HEK293 (cell line): ENCODE measurements at regions not wholly inside any gene's neighbourhood (a gene's known extent, or its start where the extent isn't known, plus 50 kb on each side); places are given as distances from the start of the nearest gene placed in this dataset.

Experiments used
- CTCF ChIA-PET: fragments of 350-600 bp; formaldehyde crosslinking; extraction: SDS; loops from one replicate; lab custom pipeline; 2021; ENCODE audit warnings: antibody characterized with exemption; lab: Yijun Ruan, JAX
- POLR2A ChIA-PET: fragments of 300-600 bp; formaldehyde crosslinking; extraction: SDS; loops from one replicate; lab custom pipeline; 2020; ENCODE audit warnings: antibody characterized with exemption, inconsistent platforms; lab: Yijun Ruan, JAX
- H3K27ac ChIP-seq: fragments of 200-500 bp; sonication (Bioruptor generic); 2 replicates; pipeline ENCODE4 v1.5.1; 2014; ENCODE audit warnings: low read depth, low read length, control low read depth, inconsistent platforms; ENCODE audit errors: extremely low read depth
- H3K36me3 ChIP-seq, 2 experiments: fragments of 200-500 bp in 1 of 2; sonication (Bioruptor generic) in 1 of 2; 1 replicate in 1 of 2; 2 replicates in 1 of 2; pipeline ENCODE4 v1.5.1; 2014 to 2017; ENCODE audit warnings: inconsistent platforms in 2 of 2, low read length in 2 of 2; ENCODE audit not compliant: control insufficient read depth in 2 of 2, insufficient read depth in 1 of 2
- H3K4me1 ChIP-seq: fragments of 200-500 bp; sonication (Bioruptor generic); 2 replicates; pipeline ENCODE4 v1.5.1; 2014; ENCODE audit warnings: mild to moderate bottlenecking, low read length, inconsistent platforms; ENCODE audit not compliant: control insufficient read depth, insufficient read depth
- H3K4me3 ChIP-seq: 2 replicates; pipeline ENCODE4 v1.5.1; 2011; ENCODE audit warnings: low read depth, mild to moderate bottlenecking, control low read depth, low read length, moderate library complexity
- H3K9me3 ChIP-seq: fragments of 200-500 bp; sonication (Bioruptor generic); 2 replicates; pipeline ENCODE4 v1.5.1; 2014; ENCODE audit warnings: low read depth, low read length, inconsistent platforms; ENCODE audit not compliant: control insufficient read depth, insufficient read depth
- EGR2 ChIP-seq: fragments of 450-650 bp; formaldehyde crosslinking; IDR thresholded peaks from 2 replicates; pipeline ENCODE4 v1.5.1; 2016; ENCODE audit warnings: low read depth, missing biosample characterization, missing genetic modification characterization
- REST ChIP-seq: fragments of 450-650 bp; formaldehyde crosslinking; IDR thresholded peaks from 2 replicates; pipeline ENCODE4 v1.5.1; 2016; ENCODE audit warnings: missing biosample characterization, missing genetic modification characterization
- SCRT1 ChIP-seq: fragments of 450-650 bp; formaldehyde crosslinking; IDR thresholded peaks from 2 replicates; pipeline ENCODE4 v1.5.1; 2016; ENCODE audit warnings: missing biosample characterization, missing genetic modification characterization, borderline replicate concordance
- ZBTB49 ChIP-seq: fragments of 450-650 bp; formaldehyde crosslinking; IDR thresholded peaks from 2 replicates; pipeline ENCODE4 v1.5.1; 2016; ENCODE audit warnings: missing biosample characterization, missing genetic modification characterization, low read depth
- ZFP41 ChIP-seq: fragments of 450-650 bp; formaldehyde crosslinking; IDR thresholded peaks from 2 replicates; pipeline ENCODE4 v1.5.1; 2016; ENCODE audit warnings: missing biosample characterization, missing genetic modification characterization, borderline replicate concordance
- ZNF10 ChIP-seq: fragments of 450-650 bp; formaldehyde crosslinking; IDR thresholded peaks from 2 replicates; pipeline ENCODE4 v1.5.1; 2017; ENCODE audit warnings: missing biosample characterization, missing genetic modification characterization
- ZNF157 ChIP-seq: fragments of 450-650 bp; formaldehyde crosslinking; IDR thresholded peaks from 2 replicates; pipeline ENCODE4 v1.5.1; 2016; ENCODE audit warnings: missing biosample characterization, missing genetic modification characterization
- ZNF280D ChIP-seq: fragments of 450-650 bp; formaldehyde crosslinking; IDR thresholded peaks from 2 replicates; pipeline ENCODE4 v1.5.1; 2016; ENCODE audit warnings: missing biosample characterization, missing genetic modification characterization
- ZNF324 ChIP-seq: fragments of 450-650 bp; formaldehyde crosslinking; IDR thresholded peaks from 2 replicates; pipeline ENCODE4 v1.5.1; 2016; ENCODE audit warnings: missing biosample characterization, missing genetic modification characterization
- ZNF449 ChIP-seq: fragments of 450-650 bp; formaldehyde crosslinking; IDR thresholded peaks from 2 replicates; pipeline ENCODE4 v1.5.1; 2017; ENCODE audit warnings: missing biosample characterization, mild to moderate bottlenecking, missing genetic modification characterization, moderate library complexity
- ZNF555 ChIP-seq: fragments of 450-650 bp; formaldehyde crosslinking; conservative IDR thresholded peaks from 2 replicates; pipeline ENCODE4 v1.5.1; 2017; ENCODE audit warnings: missing biosample characterization, mild to moderate bottlenecking, missing genetic modification characterization, inconsistent platforms
- ZNF664 ChIP-seq: fragments of 450-650 bp; formaldehyde crosslinking; IDR thresholded peaks from 2 replicates; pipeline ENCODE4 v1.5.1; 2016; ENCODE audit warnings: missing biosample characterization, missing genetic modification characterization
- ZNF76 ChIP-seq: fragments of 450-650 bp; formaldehyde crosslinking; IDR thresholded peaks from 2 replicates; pipeline ENCODE4; 2016; ENCODE audit warnings: low read depth, missing biosample characterization, missing genetic modification characterization, borderline replicate concordance
- ZNF777 ChIP-seq: fragments of 450-650 bp; formaldehyde crosslinking; IDR thresholded peaks from 2 replicates; pipeline ENCODE4 v1.5.1; 2017; ENCODE audit warnings: missing biosample characterization, missing genetic modification characterization, borderline replicate concordance
- ZNF791 ChIP-seq: fragments of 450-650 bp; formaldehyde crosslinking; IDR thresholded peaks from 2 replicates; pipeline ENCODE4 v1.5.1; 2016; ENCODE audit warnings: missing biosample characterization, missing genetic modification characterization
- ZSCAN30 ChIP-seq: fragments of 450-650 bp; IDR thresholded peaks from 2 replicates; pipeline ENCODE4 v1.5.1; 2018; ENCODE audit warnings: missing biosample characterization, mild to moderate bottlenecking, missing genetic modification characterization, moderate library complexity
- ZSCAN4 ChIP-seq: fragments of 450-650 bp; formaldehyde crosslinking; IDR thresholded peaks from 2 replicates; pipeline ENCODE4 v1.5.1; 2017; ENCODE audit warnings: missing biosample characterization, missing genetic modification characterization
- TF ChIP-seq, protein P1 (sequence below): fragments of 450-650 bp; formaldehyde crosslinking; IDR thresholded peaks from 2 replicates; pipeline ENCODE4 v1.5.1; 2016; ENCODE audit warnings: missing biosample characterization, missing genetic modification characterization
- TF ChIP-seq, protein P2 (sequence below): fragments of 450-650 bp; formaldehyde crosslinking; IDR thresholded peaks from 2 replicates; pipeline ENCODE4 v1.5.1; 2016; ENCODE audit warnings: missing biosample characterization, missing genetic modification characterization

DNA sequence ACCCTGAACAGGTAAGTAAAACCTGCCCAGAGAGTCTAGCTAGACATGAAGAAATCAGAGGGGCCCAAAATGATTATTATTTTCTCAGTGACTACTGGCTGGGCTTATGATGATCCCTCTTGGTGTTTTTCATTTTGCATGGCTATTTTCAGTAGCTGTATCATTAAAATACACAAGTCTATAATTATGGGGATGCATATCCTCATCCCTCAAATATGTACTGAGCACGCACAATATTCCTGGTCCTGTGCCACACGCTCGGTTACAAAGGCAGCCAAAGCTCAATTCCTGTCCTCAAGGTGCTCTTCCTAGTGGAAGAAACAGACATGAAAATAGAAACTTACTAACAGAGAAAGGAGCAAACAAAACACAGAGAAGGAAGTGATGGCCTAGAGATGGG is 180.0 kb downstream of the DAD1 start (continued):
- no peak for TF ChIP-seq REST (tag by site-specific recombination)
- TF ChIP-seq, protein P1, sequence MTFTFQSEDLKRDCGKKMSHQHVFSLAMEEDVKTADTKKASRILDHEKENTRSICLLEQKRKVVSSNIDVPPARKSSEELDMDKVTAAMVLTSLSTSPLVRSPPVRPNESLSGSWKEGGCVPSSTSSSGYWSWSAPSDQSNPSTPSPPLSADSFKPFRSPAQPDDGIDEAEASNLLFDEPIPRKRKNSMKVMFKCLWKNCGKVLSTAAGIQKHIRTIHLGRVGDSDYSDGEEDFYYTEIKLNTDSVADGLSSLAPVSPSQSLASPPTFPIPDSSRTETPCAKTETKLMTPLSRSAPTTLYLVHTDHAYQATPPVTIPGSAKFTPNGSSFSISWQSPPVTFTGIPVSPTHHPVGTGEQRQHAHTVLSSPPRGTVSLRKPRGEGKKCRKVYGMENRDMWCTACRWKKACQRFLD (tag by site-specific recombination): no peak
- no peak for TF ChIP-seq ZNF76 (tag by site-specific recombination)
- TF ChIP-seq SCRT1: no peak
- no peak for TF ChIP-seq EGR2
- no peak for TF ChIP-seq ZNF777 (tag by site-specific recombination)
- no peak for TF ChIP-seq ZNF555 (tag by site-specific recombination)
- no peak for TF ChIP-seq ZSCAN30

DNA sequence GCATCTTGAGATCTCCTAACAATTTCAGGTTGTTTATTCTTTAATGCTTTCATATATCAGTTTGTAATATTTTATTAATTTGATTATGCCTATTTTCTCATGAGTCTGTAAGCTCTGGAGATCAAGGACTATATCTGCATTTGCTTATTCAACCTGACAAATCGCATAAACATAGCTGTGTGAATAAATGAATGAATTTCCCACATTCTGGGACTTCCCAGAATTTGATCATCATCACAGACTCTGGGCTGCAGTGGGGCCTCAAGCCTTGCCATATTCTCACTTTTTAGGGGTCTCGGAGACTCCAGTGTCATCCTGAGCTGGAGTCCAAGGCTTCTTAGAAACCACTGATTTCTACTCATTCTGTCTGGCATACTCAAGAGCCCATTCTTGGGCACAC is 180.5 kb downstream of the DAD1 start:
- ChIA-PET POLR2A (no interaction called here), CTCF (interaction anchor here (0.6 to 1.2 kb wide), 3 partner anchors 16 to 416 kb away, joined by 4 to 6 read pairs (median 4); no protein-coding TSS in a partner anchor)
- Histone ChIP-seq H3K4me3 (no peak overlapping the region), H3K27ac (no peak overlapping the region), H3K4me1 (no peaks in the 10 kb centered on the region), H3K36me3 (no peaks in the 10 kb centered on the region), H3K9me3 (no peaks in the 10 kb centered on the region)
- TF ChIP-seq ZNF280D (tag by site-specific recombination): no peak
- TF ChIP-seq ZNF10 (tag by site-specific recombination): no peak
- TF ChIP-seq ZNF791 (tag by site-specific recombination): no peak

- POLR2A ChIA-PET: no interaction called here
- H3K4me3 ChIP-seq: no peak overlapping the region
- H3K4me1 ChIP-seq: no peaks in the 10 kb centered on the region
- no peaks in the 10 kb centered on the region for H3K9me3 ChIP-seq
- no peak overlapping the region for H3K27ac ChIP-seq
- CTCF ChIA-PET: interaction anchor here (0.6 kb wide), 1 partner anchor 446 kb away, joined by 3 read pairs; no protein-coding TSS in a partner anchor
- no peaks in the 10 kb centered on the region for H3K36me3 ChIP-seq
- no peak for TF ChIP-seq ZNF324 (tag by site-specific recombination)
- TF ChIP-seq, protein P2, sequence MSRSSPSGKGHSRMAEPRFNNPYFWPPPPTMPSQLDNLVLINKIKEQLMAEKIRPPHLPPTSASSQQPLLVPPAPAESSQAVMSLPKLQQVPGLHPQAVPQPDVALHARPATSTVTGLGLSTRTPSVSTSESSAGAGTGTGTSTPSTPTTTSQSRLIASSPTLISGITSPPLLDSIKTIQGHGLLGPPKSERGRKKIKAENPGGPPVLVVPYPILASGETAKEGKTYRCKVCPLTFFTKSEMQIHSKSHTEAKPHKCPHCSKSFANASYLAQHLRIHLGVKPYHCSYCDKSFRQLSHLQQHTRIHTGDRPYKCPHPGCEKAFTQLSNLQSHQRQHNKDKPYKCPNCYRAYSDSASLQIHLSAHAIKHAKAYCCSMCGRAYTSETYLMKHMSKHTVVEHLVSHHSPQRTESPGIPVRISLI (tag by site-specific recombination): no peak
- no peak for TF ChIP-seq ZNF664 (tag by site-specific recombination)
- no peak for TF ChIP-seq ZFP41
- TF ChIP-seq ZSCAN4: no peak
- no peak for TF ChIP-seq ZNF157 (tag by site-specific recombination)
- TF ChIP-seq ZNF449 (tag by site-specific recombination): no peak
- no peak for TF ChIP-seq ZBTB49 (tag by site-specific recombination)
Observed at GRCh38 chr14:22407033-22407432, 182.0 kb downstream of the DAD1 start.
